ENCODE measurements at regions not wholly inside any gene's neighbourhood (a gene's known extent, or its start where the extent isn't known, plus 50 kb on each side); places are given as distances from the start of the nearest gene placed in this dataset.

DNA sequence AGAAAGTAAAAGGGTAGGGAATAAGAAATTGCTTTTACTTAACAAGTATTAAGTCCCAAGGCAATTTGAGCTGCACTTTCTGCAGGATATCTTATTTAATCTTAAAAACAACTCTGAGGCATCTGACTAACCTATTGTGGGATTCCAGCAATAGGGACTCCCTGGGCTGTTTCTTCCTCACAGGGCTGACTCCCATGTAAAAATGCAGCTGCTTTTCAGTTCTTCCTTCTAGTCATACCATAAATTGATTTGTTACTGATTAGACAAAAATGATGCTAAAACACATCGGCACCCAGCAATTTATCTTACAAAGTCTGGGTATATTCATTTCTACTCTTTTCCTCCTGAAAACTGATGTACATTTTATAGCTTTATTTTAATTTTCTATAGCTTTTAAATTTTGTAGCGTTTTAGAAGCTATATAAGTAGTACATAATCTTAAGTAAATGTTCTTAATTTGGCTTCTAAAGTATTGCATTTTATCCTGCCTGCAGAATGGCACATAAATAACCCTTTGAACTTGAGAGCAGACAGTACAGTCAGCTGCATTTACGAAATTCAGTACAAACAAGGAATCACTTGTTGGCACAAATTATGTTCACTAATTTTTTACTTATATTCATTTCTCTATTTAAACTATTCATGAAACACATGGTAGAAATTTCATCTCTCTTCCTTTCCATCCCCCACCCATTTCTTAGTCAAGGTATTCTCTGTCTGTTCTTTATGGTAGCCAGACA lies 102.4 kb upstream of the FRY start:
- TF ChIP-seq, protein P1, sequence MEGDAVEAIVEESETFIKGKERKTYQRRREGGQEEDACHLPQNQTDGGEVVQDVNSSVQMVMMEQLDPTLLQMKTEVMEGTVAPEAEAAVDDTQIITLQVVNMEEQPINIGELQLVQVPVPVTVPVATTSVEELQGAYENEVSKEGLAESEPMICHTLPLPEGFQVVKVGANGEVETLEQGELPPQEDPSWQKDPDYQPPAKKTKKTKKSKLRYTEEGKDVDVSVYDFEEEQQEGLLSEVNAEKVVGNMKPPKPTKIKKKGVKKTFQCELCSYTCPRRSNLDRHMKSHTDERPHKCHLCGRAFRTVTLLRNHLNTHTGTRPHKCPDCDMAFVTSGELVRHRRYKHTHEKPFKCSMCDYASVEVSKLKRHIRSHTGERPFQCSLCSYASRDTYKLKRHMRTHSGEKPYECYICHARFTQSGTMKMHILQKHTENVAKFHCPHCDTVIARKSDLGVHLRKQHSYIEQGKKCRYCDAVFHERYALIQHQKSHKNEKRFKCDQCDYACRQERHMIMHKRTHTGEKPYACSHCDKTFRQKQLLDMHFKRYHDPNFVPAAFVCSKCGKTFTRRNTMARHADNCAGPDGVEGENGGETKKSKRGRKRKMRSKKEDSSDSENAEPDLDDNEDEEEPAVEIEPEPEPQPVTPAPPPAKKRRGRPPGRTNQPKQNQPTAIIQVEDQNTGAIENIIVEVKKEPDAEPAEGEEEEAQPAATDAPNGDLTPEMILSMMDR (optimal IDR thresholded peaks at IDR 0.05 in 1 of 3, IDR thresholded peaks at IDR 0.05 in 1 of 3, conservative IDR thresholded peaks at IDR 0.05 in 1 of 3; ENCODE audit: extremely low read depth in 1 of 3, insufficient read depth in 2 of 3, low read length in 3 of 3), result no peak
- TF ChIP-seq EZH2 (IDR thresholded peaks at IDR 0.05; ENCODE audit: low read length), result no peak
